Body of pancreas (tissue), 4 donors: ENCODE measurements at regions not wholly inside any gene's neighbourhood (a gene's known extent, or its start where the extent isn't known, plus 50 kb on each side); places are given as distances from the start of the nearest gene placed in this dataset.

ENCODE experiments used
- CTCF ChIP-seq, 7 experiments: fragments of 450-650 bp in 4 of 7; fragments of 200-600 bp in 3 of 7; sonication (generic) in 3 of 7; IDR thresholded peaks; one replicate each; pipeline ENCODE4 v1.5.1; 2016 to 2019; ENCODE audit warnings: antibody characterized with exemption in 7 of 7
- POLR2A ChIP-seq, 3 donors: fragments of 450-650 bp; IDR thresholded peaks; one replicate each; pipeline ENCODE4 v1.6.1; 2016; ENCODE audit warnings: antibody characterized with exemption in 3 of 3, mild to moderate bottlenecking in 2 of 3

- TF ChIP-seq CTCF (IDR thresholded peaks at IDR 0.05) (no peak), POLR2A (IDR thresholded peaks at IDR 0.05) (no peak)
Observed at GRCh38 chr2:103669531-103669930, 907.7 kb downstream of the TMEM182 start.
